GM12878 (cell line): ENCODE measurements at regions not wholly inside any gene's neighbourhood (a gene's known extent, or its start where the extent isn't known, plus 50 kb on each side); places are given as distances from the start of the nearest gene placed in this dataset.

Experiments
- ATAC-seq: fragments of 200-7000 bp; cut with Tn5 transposase; 3 replicates; pipeline ENCODE4 v1.9.1; 2020; ENCODE audit warnings: mild to moderate bottlenecking, moderate library complexity
- BruUV-seq: library from RNA; stranded (reverse); fragments of 400-500 nt; replicated peaks from 2 replicates; lab custom pipeline; 2021; lab: Mats Ljungman, UMichigan
- CTCF ChIA-PET: fragments of 300-600 bp; sonication (Branson Sonifier 250); formaldehyde crosslinking; extraction: SDS; loops from one replicate; lab custom pipeline; 2021; ENCODE audit warnings: inconsistent platforms; lab: Yijun Ruan, JAX
- POLR2A ChIA-PET: fragments of 350-600 bp; formaldehyde crosslinking; extraction: SDS; loops from one replicate; lab custom pipeline; 2021; ENCODE audit warnings: inconsistent platforms; lab: Charles Lee
- RAD21 ChIA-PET: fragments of 300-600 bp; sonication (Branson Sonifier 250); formaldehyde crosslinking; loops from one replicate; lab custom pipeline; 2023; ENCODE audit warnings: antibody characterized with exemption; ENCODE audit not compliant: unreplicated experiment; lab: Charles Lee
- SMC1A ChIA-PET: fragments of 300-600 bp; sonication (Branson Sonifier 250); formaldehyde crosslinking; loops from one replicate; lab custom pipeline; 2023; ENCODE audit not compliant: unreplicated experiment, uncharacterized antibody; lab: Charles Lee
- DNase-seq: peaks from one replicate; pipeline ENCODE4 v3.0.0-alpha.2; 2011; ENCODE audit warnings: low read depth, low spot score
- FAIRE-seq: peaks from 3 replicates; lab custom pipeline; 2011; peaks lifted over from hg19 to GRCh38; lab: Jason Lieb, UNC
- H2AFZ ChIP-seq: 2 replicates; pipeline ENCODE4 v1.6.0; 2011; ENCODE audit warnings: low read depth, low read length, control low read depth; ENCODE audit not compliant: control insufficient read depth
- H3K27ac ChIP-seq: 2 replicates; pipeline ENCODE4 v1.5.1; 2011; ENCODE audit warnings: control low read depth; ENCODE audit not compliant: control insufficient read depth, insufficient read depth
- H3K27me3 ChIP-seq, 2 experiments: replicated peaks in 1 of 2; 2 replicates each; pipeline versions ENCODE4 v1.6.0 to v1.6.1; 2011; ENCODE audit warnings: low read length in 1 of 2; ENCODE audit not compliant: control insufficient read depth in 2 of 2, insufficient read depth in 2 of 2
- H3K36me3 ChIP-seq, 2 experiments: 2 replicates each; pipeline ENCODE4 v1.5.1; 2011; ENCODE audit warnings: low read length in 1 of 2; ENCODE audit not compliant: control insufficient read depth in 2 of 2, insufficient read depth in 2 of 2
- H3K4me1 ChIP-seq: 2 replicates; pipeline ENCODE4 v1.6.1; 2011; ENCODE audit warnings: mild to moderate bottlenecking, low read length, moderate library complexity, mixed read lengths; ENCODE audit not compliant: control insufficient read depth, insufficient read depth
- H3K4me2 ChIP-seq: 2 replicates; pipeline ENCODE4 v1.6.0; 2011; ENCODE audit warnings: control low read depth; ENCODE audit not compliant: control insufficient read depth, insufficient read depth
- H3K4me3 ChIP-seq: fragments of 200-600 bp; sonication (generic); 2 replicates; pipeline ENCODE4 v1.5.1; 2016
- H3K79me2 ChIP-seq: 2 replicates; pipeline ENCODE4 v1.6.0; 2011; ENCODE audit warnings: low read length; ENCODE audit not compliant: control insufficient read depth, insufficient read depth
- H3K9ac ChIP-seq: 2 replicates; pipeline ENCODE4 v1.8.0; 2011; ENCODE audit warnings: low read length, control low read depth, mixed read lengths; ENCODE audit not compliant: control insufficient read depth, insufficient read depth
- H3K9me3 ChIP-seq: replicated peaks from 3 replicates; pipeline ENCODE4 v1.5.1; 2011; ENCODE audit warnings: mild to moderate bottlenecking, low read length; ENCODE audit not compliant: control insufficient read depth, insufficient read depth
- H4K20me1 ChIP-seq: 2 replicates; pipeline ENCODE4 v1.6.0; 2011; ENCODE audit not compliant: control insufficient read depth, insufficient read depth
- CBFB ChIP-seq: IDR thresholded peaks from 2 replicates; pipeline ENCODE4 v1.6.1; 2016; ENCODE audit warnings: antibody characterized with exemption, low read depth
- EP300 ChIP-seq, 2 experiments: fragments of 150-350 bp in 1 of 2; IDR thresholded peaks; 2 replicates each; pipeline ENCODE4 v1.6.1; 2011 to 2012; ENCODE audit warnings: low read depth in 2 of 2, low read length in 2 of 2, borderline replicate concordance in 1 of 2, improper control_type of control experiment in 1 of 2, inconsistent platforms in 1 of 2; ENCODE audit not compliant: control insufficient read depth in 1 of 2
- IKZF1 ChIP-seq: fragments of 450-650 bp; conservative IDR thresholded peaks from 2 replicates; pipeline ENCODE4 v1.6.1; 2017; ENCODE audit warnings: antibody characterized with exemption, mild to moderate bottlenecking
- KLF5 ChIP-seq: fragments of 450-650 bp; IDR thresholded peaks from 2 replicates; pipeline ENCODE4 v1.6.1; 2014; ENCODE audit warnings: mild to moderate bottlenecking; ENCODE audit not compliant: partially characterized antibody
- MEF2A ChIP-seq: IDR thresholded peaks from 2 replicates; pipeline ENCODE4 v1.6.1; 2011; ENCODE audit warnings: low read depth, mild to moderate bottlenecking, low read length, moderate library complexity; ENCODE audit not compliant: insufficient read depth
- MEF2B ChIP-seq: fragments of 450-650 bp; IDR thresholded peaks from 2 replicates; pipeline ENCODE4 v1.6.1; 2018; ENCODE audit warnings: mild to moderate bottlenecking, moderate library complexity; ENCODE audit not compliant: partially characterized antibody, poor library complexity, severe bottlenecking
- MTA2 ChIP-seq: fragments of 450-650 bp; IDR thresholded peaks from 2 replicates; pipeline ENCODE4 v1.6.1; 2016; ENCODE audit warnings: low read depth, mild to moderate bottlenecking, moderate library complexity
- MYC ChIP-seq: IDR thresholded peaks from 2 replicates; pipeline ENCODE4 v1.6.1; 2011; ENCODE audit warnings: mild to moderate bottlenecking, low read length, moderate library complexity, inconsistent platforms; ENCODE audit not compliant: insufficient read depth, insufficient replicate concordance, insufficient read length, severe bottlenecking
- NFIC ChIP-seq: IDR thresholded peaks from 2 replicates; pipeline ENCODE4 v1.6.1; 2012; ENCODE audit warnings: low read depth, mild to moderate bottlenecking, inconsistent platforms, low read length, moderate library complexity
- RFX5 ChIP-seq: IDR thresholded peaks from 2 replicates; pipeline ENCODE4 v1.6.1; 2011; ENCODE audit warnings: low read depth, low read length, improper control_type of control experiment
- STAT3 ChIP-seq: IDR thresholded peaks from 2 replicates; pipeline ENCODE4 v1.6.1; 2011; ENCODE audit warnings: low read depth, low read length, improper control_type of control experiment
- WRNIP1 ChIP-seq: IDR thresholded peaks from 2 replicates; pipeline ENCODE4 v1.6.1; 2011; ENCODE audit warnings: low read depth, low read length, improper control_type of control experiment, borderline replicate concordance
- WGBS: methylation state at CpG from one replicate; pipeline ENCODE4 v1.1.6; 2016; ENCODE audit warnings: low lambda C conversion rate; ENCODE audit not compliant: insufficient replicate concordance, insufficient coverage; ENCODE audit errors: missing lambda C conversion rate; 5-methylcytosine and 5-hydroxymethylcytosine counted together
- in situ Hi-C: fragments of 300-500 bp; cut with MboI; formaldehyde crosslinking; loops from 9 replicates; pipeline ENCODE4 v1.14.3; 2018; ENCODE audit warnings: mixed read lengths
- intact Hi-C: fragments of 100-400 bp; cut with micrococcal nuclease; formaldehyde crosslinking; loops from one replicate; pipeline ENCODE4 v1.14.2; 2022; ENCODE audit not compliant: unreplicated experiment
- TF ChIP-seq, protein P1 (sequence below): IDR thresholded peaks from 2 replicates; pipeline ENCODE4 v1.6.1; 2012; ENCODE audit warnings: low read depth, low read length, improper control_type of control experiment
- TF ChIP-seq, protein P2 (sequence below): fragments of 150-350 bp; IDR thresholded peaks from 2 replicates; pipeline ENCODE4 v1.6.1; 2016; ENCODE audit warnings: low read depth, low read length
- TF ChIP-seq, protein P3 (sequence below): fragments of 450-650 bp; IDR thresholded peaks from 2 replicates; pipeline ENCODE4 v1.6.1; 2014; ENCODE audit warnings: mild to moderate bottlenecking

DNA sequence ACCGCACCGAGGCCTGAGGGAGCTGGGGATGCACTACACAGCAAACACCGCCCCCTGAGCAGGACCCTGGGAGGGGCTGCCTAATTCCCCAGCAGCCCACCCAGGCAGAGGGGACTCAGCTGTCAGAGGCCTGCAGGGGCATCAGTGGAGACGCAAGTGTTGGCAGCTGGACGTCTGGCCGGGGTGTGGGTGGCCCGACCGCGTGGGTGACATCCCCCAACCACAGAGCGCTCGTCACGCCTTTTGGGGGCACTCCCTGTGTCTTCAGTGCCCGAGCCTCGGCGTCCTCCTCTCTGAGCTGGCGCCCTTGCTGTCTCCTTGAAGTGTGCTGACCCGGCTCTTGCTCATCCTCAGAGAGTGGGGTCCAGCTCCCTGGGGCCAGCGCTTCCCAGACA lies 150.2 kb downstream of the BRD1 start (continued):
- TF ChIP-seq, protein P1, sequence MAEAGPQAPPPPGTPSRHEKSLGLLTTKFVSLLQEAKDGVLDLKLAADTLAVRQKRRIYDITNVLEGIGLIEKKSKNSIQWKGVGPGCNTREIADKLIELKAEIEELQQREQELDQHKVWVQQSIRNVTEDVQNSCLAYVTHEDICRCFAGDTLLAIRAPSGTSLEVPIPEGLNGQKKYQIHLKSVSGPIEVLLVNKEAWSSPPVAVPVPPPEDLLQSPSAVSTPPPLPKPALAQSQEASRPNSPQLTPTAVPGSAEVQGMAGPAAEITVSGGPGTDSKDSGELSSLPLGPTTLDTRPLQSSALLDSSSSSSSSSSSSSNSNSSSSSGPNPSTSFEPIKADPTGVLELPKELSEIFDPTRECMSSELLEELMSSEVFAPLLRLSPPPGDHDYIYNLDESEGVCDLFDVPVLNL = no peak
- no peak for TF ChIP-seq MYC
- TF ChIP-seq NFIC = no peak
- no peak for TF ChIP-seq KLF5

DNA sequence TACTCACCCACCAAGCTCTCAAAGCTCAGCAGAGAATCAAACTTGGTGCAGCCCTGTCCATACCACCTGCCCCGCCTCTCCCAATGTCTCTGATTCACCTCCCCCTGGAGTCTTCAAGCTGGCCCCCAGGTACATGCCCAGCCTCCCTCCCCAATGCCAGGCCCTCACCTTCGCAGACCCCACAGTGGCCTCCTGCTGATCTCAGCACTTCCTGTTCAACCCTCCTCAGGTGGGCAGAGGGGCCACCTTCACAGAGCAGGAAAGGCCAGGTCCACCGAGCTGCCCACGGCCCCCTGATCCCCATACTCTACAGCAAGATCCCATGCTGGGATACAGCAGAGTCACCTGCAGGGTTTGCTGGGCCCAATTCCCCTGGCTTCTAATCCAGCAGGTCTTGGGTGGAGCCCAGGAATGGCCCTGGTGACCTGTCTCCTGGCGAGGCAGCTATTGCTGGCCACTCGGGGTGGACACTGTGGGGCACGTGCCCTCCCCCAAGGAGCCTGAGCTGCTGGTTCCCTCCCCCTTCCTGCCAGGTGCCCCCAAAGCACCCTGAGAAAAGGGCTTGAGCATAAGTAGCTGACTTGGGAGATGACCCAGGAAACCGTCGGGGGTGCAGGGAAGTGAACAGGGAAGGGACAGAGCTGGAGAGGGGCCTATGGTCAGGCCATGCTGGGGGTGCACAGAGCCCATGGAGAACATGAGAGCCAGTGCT lies 150.7 kb downstream of the BRD1 start:
- ChIA-PET SMC1A (interaction anchor here (1.2 kb wide), 1 partner anchor 23 kb away, joined by 4 read pairs; no protein-coding TSS in a partner anchor), POLR2A (interaction anchor here (0.5 kb wide), 1 partner anchor 319 kb away, joined by 3 read pairs; no protein-coding TSS in a partner anchor), RAD21 (no interaction called here), CTCF (no interaction called here)
- in situ Hi-C loops = no loop called here
- Histone ChIP-seq H3K9me3 (no peaks in the 10 kb centered on the region), H4K20me1 (no peaks in the 10 kb centered on the region), H3K9ac (no peak overlapping the region), H3K27ac (no peak overlapping the region), H3K4me3 (no peak overlapping the region), H3K4me2 (no peak overlapping the region), H3K4me1 (no peaks in the 10 kb centered on the region), H3K79me2 (no peaks in the 10 kb centered on the region), H3K27me3 (no peaks in the 10 kb centered on the region), H3K36me3 (no peaks in the 10 kb centered on the region), H2AFZ (no peak overlapping the region)
- ATAC-seq = no peak
- FAIRE-seq = no peak
- no peak for DNase-seq
- TF ChIP-seq WRNIP1 (no peak), MEF2B (no peak), RFX5 (no peak), STAT3 (no peak), CBFB (no peak), IKZF1 (no peak), EP300 (IDR thresholded peaks at IDR 0.05; ENCODE audit: borderline replicate concordance in 1 of 2, control insufficient read depth in 1 of 2, low read depth in 2 of 2, low read length in 2 of 2) (no peak), MEF2A (no peak), MTA2 (no peak)
- TF ChIP-seq, protein P2, sequence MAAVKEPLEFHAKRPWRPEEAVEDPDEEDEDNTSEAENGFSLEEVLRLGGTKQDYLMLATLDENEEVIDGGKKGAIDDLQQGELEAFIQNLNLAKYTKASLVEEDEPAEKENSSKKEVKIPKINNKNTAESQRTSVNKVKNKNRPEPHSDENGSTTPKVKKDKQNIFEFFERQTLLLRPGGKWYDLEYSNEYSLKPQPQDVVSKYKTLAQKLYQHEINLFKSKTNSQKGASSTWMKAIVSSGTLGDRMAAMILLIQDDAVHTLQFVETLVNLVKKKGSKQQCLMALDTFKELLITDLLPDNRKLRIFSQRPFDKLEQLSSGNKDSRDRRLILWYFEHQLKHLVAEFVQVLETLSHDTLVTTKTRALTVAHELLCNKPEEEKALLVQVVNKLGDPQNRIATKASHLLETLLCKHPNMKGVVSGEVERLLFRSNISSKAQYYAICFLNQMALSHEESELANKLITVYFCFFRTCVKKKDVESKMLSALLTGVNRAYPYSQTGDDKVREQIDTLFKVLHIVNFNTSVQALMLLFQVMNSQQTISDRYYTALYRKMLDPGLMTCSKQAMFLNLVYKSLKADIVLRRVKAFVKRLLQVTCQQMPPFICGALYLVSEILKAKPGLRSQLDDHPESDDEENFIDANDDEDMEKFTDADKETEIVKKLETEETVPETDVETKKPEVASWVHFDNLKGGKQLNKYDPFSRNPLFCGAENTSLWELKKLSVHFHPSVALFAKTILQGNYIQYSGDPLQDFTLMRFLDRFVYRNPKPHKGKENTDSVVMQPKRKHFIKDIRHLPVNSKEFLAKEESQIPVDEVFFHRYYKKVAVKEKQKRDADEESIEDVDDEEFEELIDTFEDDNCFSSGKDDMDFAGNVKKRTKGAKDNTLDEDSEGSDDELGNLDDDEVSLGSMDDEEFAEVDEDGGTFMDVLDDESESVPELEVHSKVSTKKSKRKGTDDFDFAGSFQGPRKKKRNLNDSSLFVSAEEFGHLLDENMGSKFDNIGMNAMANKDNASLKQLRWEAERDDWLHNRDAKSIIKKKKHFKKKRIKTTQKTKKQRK = no peak
- TF ChIP-seq, protein P3, sequence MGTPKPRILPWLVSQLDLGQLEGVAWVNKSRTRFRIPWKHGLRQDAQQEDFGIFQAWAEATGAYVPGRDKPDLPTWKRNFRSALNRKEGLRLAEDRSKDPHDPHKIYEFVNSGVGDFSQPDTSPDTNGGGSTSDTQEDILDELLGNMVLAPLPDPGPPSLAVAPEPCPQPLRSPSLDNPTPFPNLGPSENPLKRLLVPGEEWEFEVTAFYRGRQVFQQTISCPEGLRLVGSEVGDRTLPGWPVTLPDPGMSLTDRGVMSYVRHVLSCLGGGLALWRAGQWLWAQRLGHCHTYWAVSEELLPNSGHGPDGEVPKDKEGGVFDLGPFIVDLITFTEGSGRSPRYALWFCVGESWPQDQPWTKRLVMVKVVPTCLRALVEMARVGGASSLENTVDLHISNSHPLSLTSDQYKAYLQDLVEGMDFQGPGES = no peak
- 4% methylated on average over 9 of the region's 9 CpGs for WGBS
- BruUV-seq = no TSS peak
- intact Hi-C loops = no loop called here
